ENCODE measurements at regions not wholly inside any gene's neighbourhood (a gene's known extent, or its start where the extent isn't known, plus 50 kb on each side); places are given as distances from the start of the nearest gene placed in this dataset.
A peak's percentile ranks its signal among the peaks of the same experiment; 100 is the strongest.
"Not testable (repeated sequence)": the region's sequence is repeated elsewhere in the genome, so short reads cannot be mapped to it uniquely, and the experiment has no call there.

DNA sequence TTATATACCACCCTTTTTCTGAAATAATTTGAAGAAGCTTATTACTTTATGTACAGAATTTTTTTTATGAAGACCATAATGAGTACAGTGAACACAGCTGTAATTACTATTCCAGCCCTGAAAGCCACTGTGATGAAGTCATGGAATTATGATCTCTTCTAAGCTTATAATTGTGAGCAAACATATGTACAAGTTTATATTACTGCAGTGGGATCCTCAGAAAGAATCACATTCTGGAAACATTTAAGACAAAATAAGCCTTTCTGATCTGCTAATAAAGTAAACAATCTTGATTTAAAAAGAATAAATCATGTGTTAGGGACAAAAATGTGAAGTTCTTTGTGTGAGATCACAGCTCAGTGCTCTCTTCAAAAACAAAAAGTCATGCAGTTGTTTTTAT lies 560.4 kb downstream of the CD109 start:
- BruUV-seq (replicated peaks): no TSS peak
- intact Hi-C loops (cut with micrococcal nuclease): no loop called here
- Histone ChIP-seq H4K20me1 (ENCODE audit: low read length) (no peaks in the 10 kb centered on the region), H3K9ac (ENCODE audit: low read length) (no peak overlapping the region), H3K27ac (ENCODE audit: low read length) (no peak overlapping the region), H3K4me2 (ENCODE audit: low read length) (no peak overlapping the region), H3K36me3 (ENCODE audit: low read depth, low read length) (no peaks in the 10 kb centered on the region), H3K4me3 (ENCODE audit: low read length) (no peak overlapping the region), H3K9me2 (replicated peaks; ENCODE audit: low read length) (no peaks in the 10 kb centered on the region), H3K79me2 (ENCODE audit: low read length) (no peaks in the 10 kb centered on the region), H3K27me3 (ENCODE audit: low read length) (no peaks in the 10 kb centered on the region), H3K4me1 (ENCODE audit: insufficient read depth, low read length) (peaks cover 16% of the 10 kb centered on the region; the same call in 1 of the 2 replicates), H3K9me3 (ENCODE audit: low read length) (no peaks in the 10 kb centered on the region), H3F3A (ENCODE audit: low read length, unreplicated experiment) (no peaks in the 10 kb centered on the region), H2AFZ (ENCODE audit: low read length) (no peak overlapping the region)
- ChIA-PET CTCF (no interaction called here), POLR2A (ENCODE audit: unreplicated experiment) (no interaction called here)
- no peak for TF ChIP-seq EZH2phosphoT487 (IDR thresholded peaks at IDR 0.05; ENCODE audit: borderline replicate concordance, low read length)
- TF ChIP-seq, protein P1, sequence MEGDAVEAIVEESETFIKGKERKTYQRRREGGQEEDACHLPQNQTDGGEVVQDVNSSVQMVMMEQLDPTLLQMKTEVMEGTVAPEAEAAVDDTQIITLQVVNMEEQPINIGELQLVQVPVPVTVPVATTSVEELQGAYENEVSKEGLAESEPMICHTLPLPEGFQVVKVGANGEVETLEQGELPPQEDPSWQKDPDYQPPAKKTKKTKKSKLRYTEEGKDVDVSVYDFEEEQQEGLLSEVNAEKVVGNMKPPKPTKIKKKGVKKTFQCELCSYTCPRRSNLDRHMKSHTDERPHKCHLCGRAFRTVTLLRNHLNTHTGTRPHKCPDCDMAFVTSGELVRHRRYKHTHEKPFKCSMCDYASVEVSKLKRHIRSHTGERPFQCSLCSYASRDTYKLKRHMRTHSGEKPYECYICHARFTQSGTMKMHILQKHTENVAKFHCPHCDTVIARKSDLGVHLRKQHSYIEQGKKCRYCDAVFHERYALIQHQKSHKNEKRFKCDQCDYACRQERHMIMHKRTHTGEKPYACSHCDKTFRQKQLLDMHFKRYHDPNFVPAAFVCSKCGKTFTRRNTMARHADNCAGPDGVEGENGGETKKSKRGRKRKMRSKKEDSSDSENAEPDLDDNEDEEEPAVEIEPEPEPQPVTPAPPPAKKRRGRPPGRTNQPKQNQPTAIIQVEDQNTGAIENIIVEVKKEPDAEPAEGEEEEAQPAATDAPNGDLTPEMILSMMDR (conservative IDR thresholded peaks at IDR 0.05; ENCODE audit: low read depth, low read length): no peak
- no peak for TF ChIP-seq EZH2 (IDR thresholded peaks at IDR 0.05; ENCODE audit: low read length, unreplicated experiment)
- ATAC-seq: no peak
- DNase-seq: no peak

DNA sequence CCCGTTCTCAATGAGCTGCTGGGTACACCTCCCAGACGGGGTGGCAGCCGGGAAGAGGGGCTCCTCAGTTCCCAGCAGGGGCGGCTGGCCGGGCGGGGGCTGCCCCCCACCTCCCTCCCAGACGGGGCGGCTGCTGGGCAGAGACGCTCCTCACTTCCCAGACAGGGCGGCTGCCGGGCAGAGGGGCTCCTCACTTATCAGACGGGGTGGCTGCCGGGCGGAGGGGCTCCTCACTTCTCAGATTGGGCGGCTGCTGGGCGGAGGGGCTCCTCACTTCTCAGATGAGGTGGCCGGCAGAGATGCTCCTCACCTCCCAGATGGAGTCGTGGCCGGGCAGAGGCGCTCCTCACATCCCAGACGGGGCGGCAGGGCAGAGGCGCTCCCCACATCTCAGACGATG lies 559.0 kb downstream of the CD109 start:
- H3K36me3 ChIP-seq (ENCODE audit: low read depth, low read length); DNase-seq; H3K79me2 ChIP-seq (ENCODE audit: low read length); H3K9me3 ChIP-seq (ENCODE audit: low read length); H3F3A ChIP-seq (ENCODE audit: low read length, unreplicated experiment); H3K9me2 ChIP-seq (replicated peaks; ENCODE audit: low read length); BruUV-seq (replicated peaks); ATAC-seq; POLR2A ChIA-PET (ENCODE audit: unreplicated experiment); H2AFZ ChIP-seq (ENCODE audit: low read length); H3K4me3 ChIP-seq (ENCODE audit: low read length); CTCF ChIA-PET; H3K27me3 ChIP-seq (ENCODE audit: low read length); H3K9ac ChIP-seq (ENCODE audit: low read length); H3K4me2 ChIP-seq (ENCODE audit: low read length); intact Hi-C loops (cut with micrococcal nuclease); H4K20me1 ChIP-seq (ENCODE audit: low read length): not testable (repeated sequence)
- Histone ChIP-seq H3K27ac (ENCODE audit: low read length) (peak overlapping the region; percentile 49), H3K4me1 (ENCODE audit: insufficient read depth, low read length) (peaks cover 25% of the 10 kb centered on the region)

DNA sequence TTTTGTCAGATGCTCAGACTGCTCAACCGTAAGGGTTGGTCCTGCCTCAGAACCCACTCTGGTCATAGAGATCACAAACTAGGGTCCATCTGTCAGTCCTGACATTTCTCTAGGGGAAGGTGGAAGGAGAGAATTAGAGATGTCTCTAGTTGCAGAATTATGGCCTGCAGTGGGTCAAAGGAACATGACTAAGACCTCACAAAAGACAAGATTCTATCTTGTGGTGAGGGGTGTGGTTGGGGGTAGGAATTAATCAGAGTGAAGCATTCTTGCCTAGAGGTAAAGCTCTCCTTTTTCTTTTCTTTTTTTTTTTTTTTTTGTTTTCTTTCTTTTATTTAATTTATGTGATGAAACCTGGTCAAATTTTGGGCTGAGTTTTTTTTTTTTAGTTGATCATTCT lies 558.1 kb downstream of the CD109 start:
- H3K9me2 ChIP-seq (replicated peaks; ENCODE audit: low read length); BruUV-seq (replicated peaks); H3K27me3 ChIP-seq (ENCODE audit: low read length); H3K4me2 ChIP-seq (ENCODE audit: low read length); H3F3A ChIP-seq (ENCODE audit: low read length, unreplicated experiment); H4K20me1 ChIP-seq (ENCODE audit: low read length); H3K36me3 ChIP-seq (ENCODE audit: low read depth, low read length); H3K4me3 ChIP-seq (ENCODE audit: low read length); H3K9ac ChIP-seq (ENCODE audit: low read length); H3K79me2 ChIP-seq (ENCODE audit: low read length); H2AFZ ChIP-seq (ENCODE audit: low read length); intact Hi-C loops (cut with micrococcal nuclease); H3K9me3 ChIP-seq (ENCODE audit: low read length); POLR2A ChIA-PET (ENCODE audit: unreplicated experiment): not testable (repeated sequence)
- CTCF ChIA-PET: interaction anchor here (0.7 kb wide), 1 partner anchor 702 kb away, joined by 6 read pairs; no protein-coding TSS in a partner anchor
- peak; percentile 55 for DNase-seq
- Histone ChIP-seq H3K27ac (ENCODE audit: low read length) (peak overlapping the region; percentile 39), H3K4me1 (ENCODE audit: insufficient read depth, low read length) (peaks cover 33% of the 10 kb centered on the region)
- ATAC-seq: peak; percentile 78

DNA sequence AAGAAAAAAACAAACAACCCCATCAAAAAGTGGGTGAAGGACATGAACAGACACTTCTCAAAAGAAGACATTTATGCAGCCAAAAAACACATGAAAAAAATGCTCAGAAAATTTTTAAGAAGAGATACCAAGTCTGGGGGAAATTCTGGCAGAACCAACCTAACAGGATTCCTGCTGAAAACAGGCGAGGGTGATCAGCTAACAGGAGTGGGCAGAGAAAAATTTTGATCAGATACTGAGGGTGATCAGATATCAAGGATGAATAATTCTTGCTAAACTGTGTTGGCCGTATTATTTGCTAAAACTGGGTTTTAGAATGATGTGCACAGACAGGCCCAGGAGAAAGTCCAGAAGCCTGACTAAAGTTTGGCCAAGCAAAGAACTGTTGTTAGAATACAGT lies 557.3 kb downstream of the CD109 start:
- intact Hi-C loops (cut with micrococcal nuclease): no loop called here
- CTCF ChIA-PET: interaction anchor here (0.6 kb wide), 1 partner anchor 27 kb away, joined by 4 read pairs; no protein-coding TSS in a partner anchor
- ATAC-seq (no peak), DNase-seq (peak; percentile 66)
- no peak for TF ChIP-seq EZH2 (IDR thresholded peaks at IDR 0.05; ENCODE audit: low read length, unreplicated experiment)
- TF ChIP-seq, protein P1 (conservative IDR thresholded peaks at IDR 0.05; ENCODE audit: low read depth, low read length): no peak
- no peak for TF ChIP-seq EZH2phosphoT487 (IDR thresholded peaks at IDR 0.05; ENCODE audit: borderline replicate concordance, low read length)
- Histone ChIP-seq H3K27ac (ENCODE audit: low read length) (peak overlapping the region; percentile 39), H3K4me2 (ENCODE audit: low read length) (peak overlapping the region; percentile 39; the same call in 1 of the 2 replicates), H3K9me2 (replicated peaks; ENCODE audit: low read length) (no peaks in the 10 kb centered on the region), H3K4me3 (ENCODE audit: low read length) (no peak overlapping the region), H3F3A (ENCODE audit: low read length, unreplicated experiment) (no peaks in the 10 kb centered on the region), H3K79me2 (ENCODE audit: low read length) (no peaks in the 10 kb centered on the region), H3K9ac (ENCODE audit: low read length) (no peak overlapping the region), H3K27me3 (ENCODE audit: low read length) (no peaks in the 10 kb centered on the region), H2AFZ (ENCODE audit: low read length) (no peak overlapping the region), H3K36me3 (ENCODE audit: low read depth, low read length) (no peaks in the 10 kb centered on the region), H3K9me3 (ENCODE audit: low read length) (no peaks in the 10 kb centered on the region), H3K4me1 (ENCODE audit: insufficient read depth, low read length) (peaks cover 40% of the 10 kb centered on the region), H4K20me1 (ENCODE audit: low read length) (no peaks in the 10 kb centered on the region)
- POLR2A ChIA-PET (ENCODE audit: unreplicated experiment): no interaction called here
- BruUV-seq (replicated peaks): no TSS peak
